Liver (tissue), 8 donors: ENCODE measurements at regions not wholly inside any gene's neighbourhood (a gene's known extent, or its start where the extent isn't known, plus 50 kb on each side); places are given as distances from the start of the nearest gene placed in this dataset.

Source experiments
- DNase-seq: peaks from one replicate; pipeline ENCODE4 v3.0.0-alpha.2; 2017; ENCODE audit warnings: low spot score
- H3K27ac ChIP-seq, 2 donors: one replicate each; pipeline ENCODE4 v1.7.0; 2013; ENCODE audit warnings: inconsistent platforms in 2 of 2, low read length in 2 of 2, control low read depth in 1 of 2, low read depth in 1 of 2, mild to moderate bottlenecking in 1 of 2
- H3K27me3 ChIP-seq, 4 donors: one replicate each; pipeline versions ENCODE4 v1.6.1 to v1.7.0; 2013; ENCODE audit warnings: low read length in 3 of 4, inconsistent platforms in 1 of 4, mild to moderate bottlenecking in 1 of 4, moderate library complexity in 1 of 4; ENCODE audit not compliant: control insufficient read depth in 4 of 4, insufficient read depth in 4 of 4
- H3K36me3 ChIP-seq, 4 donors: one replicate each; pipeline versions ENCODE4 v1.6.1 to v1.7.0; 2013; ENCODE audit warnings: low read length in 3 of 4, mild to moderate bottlenecking in 3 of 4, low read depth in 1 of 4, moderate library complexity in 1 of 4; ENCODE audit not compliant: control insufficient read depth in 4 of 4, insufficient read depth in 3 of 4
- H3K4me1 ChIP-seq, 4 donors: one replicate each; pipeline versions ENCODE4 v1.6.1 to v1.7.0; 2013; ENCODE audit warnings: low read length in 3 of 4, mild to moderate bottlenecking in 3 of 4, moderate library complexity in 1 of 4; ENCODE audit not compliant: control insufficient read depth in 4 of 4, insufficient read depth in 4 of 4
- H3K4me3 ChIP-seq, 3 donors: one replicate each; pipeline versions ENCODE4 v1.6.1 to v1.7.0; 2013; ENCODE audit warnings: low read length in 3 of 3, control low read depth in 1 of 3, low read depth in 1 of 3, mild to moderate bottlenecking in 1 of 3
- H3K9ac ChIP-seq, 2 donors: one replicate each; pipeline ENCODE4 v1.7.0; 2013; ENCODE audit warnings: low read length in 2 of 2, mild to moderate bottlenecking in 2 of 2, moderate library complexity in 2 of 2, control low read depth in 1 of 2, low read depth in 1 of 2
- H3K9me3 ChIP-seq, 4 donors: one replicate each; pipeline versions ENCODE4 v1.6.1 to v1.7.0; 2013; ENCODE audit warnings: low read length in 3 of 4; ENCODE audit not compliant: control insufficient read depth in 4 of 4
- ATF3 ChIP-seq: IDR thresholded peaks from 2 replicates; pipeline ENCODE4 v1.6.1; 2016; ENCODE audit warnings: antibody characterized with exemption
- CTCF ChIP-seq: fragments of 150-350 bp; IDR thresholded peaks from 2 replicates; pipeline ENCODE4 v1.5.1; 2017; ENCODE audit warnings: improper control_type of control experiment, low read depth, low read length; ENCODE audit not compliant: missing input control
- EGR1 ChIP-seq, 2 donors: IDR thresholded peaks; 2 replicates each; pipeline ENCODE4 v1.6.1; 2016 to 2018; ENCODE audit warnings: antibody characterized with exemption in 2 of 2, low read depth in 2 of 2
- FOXA1 ChIP-seq: IDR thresholded peaks from 2 replicates; pipeline ENCODE4 v1.6.1; 2016; ENCODE audit warnings: antibody characterized with exemption
- FOXA2 ChIP-seq: IDR thresholded peaks from 2 replicates; pipeline ENCODE4 v1.6.1; 2016; ENCODE audit warnings: antibody characterized with exemption
- GABPA ChIP-seq, 2 donors: IDR thresholded peaks in 1 of 2; conservative IDR thresholded peaks in 1 of 2; 2 replicates each; pipeline ENCODE4 v1.6.1; 2016; ENCODE audit warnings: antibody characterized with exemption in 2 of 2, mild to moderate bottlenecking in 1 of 2, moderate library complexity in 1 of 2
- HNF4A ChIP-seq, 2 donors: conservative IDR thresholded peaks; 2 replicates each; pipeline ENCODE4 v1.6.1; 2016; ENCODE audit warnings: antibody characterized with exemption in 2 of 2, mild to moderate bottlenecking in 2 of 2
- HNF4G ChIP-seq: IDR thresholded peaks from 2 replicates; pipeline ENCODE4 v1.6.1; 2016; ENCODE audit warnings: antibody characterized with exemption
- JUND ChIP-seq, 2 donors: IDR thresholded peaks; 2 replicates each; pipeline ENCODE4 v1.6.1; 2016; ENCODE audit warnings: antibody characterized with exemption in 2 of 2
- MAX ChIP-seq: IDR thresholded peaks from 2 replicates; pipeline ENCODE4 v1.6.1; 2016; ENCODE audit warnings: antibody characterized with exemption
- NR2F2 ChIP-seq: IDR thresholded peaks from 2 replicates; pipeline ENCODE4 v1.6.1; 2016; ENCODE audit warnings: antibody characterized with exemption
- RAD21 ChIP-seq, 2 donors: IDR thresholded peaks; 2 replicates each; pipeline ENCODE4 v1.6.1; 2016; ENCODE audit warnings: antibody characterized with exemption in 2 of 2, mild to moderate bottlenecking in 2 of 2
- REST ChIP-seq: IDR thresholded peaks from 2 replicates; pipeline ENCODE4 v1.6.1; 2016; ENCODE audit warnings: antibody characterized with exemption, mild to moderate bottlenecking
- RXRA ChIP-seq, 2 donors: IDR thresholded peaks; 2 replicates each; pipeline ENCODE4 v1.6.1; 2017 to 2018; ENCODE audit warnings: antibody characterized with exemption in 2 of 2, mild to moderate bottlenecking in 1 of 2
- SP1 ChIP-seq: IDR thresholded peaks from 2 replicates; pipeline ENCODE4 v1.6.1; 2018; ENCODE audit warnings: antibody characterized with exemption, mild to moderate bottlenecking
- TAF1 ChIP-seq: conservative IDR thresholded peaks from 2 replicates; pipeline ENCODE4 v1.6.1; 2016; ENCODE audit warnings: antibody characterized with exemption, mild to moderate bottlenecking
- YY1 ChIP-seq: IDR thresholded peaks from 2 replicates; pipeline ENCODE4 v1.6.1; 2016; ENCODE audit warnings: antibody characterized with exemption, mild to moderate bottlenecking
- ZBTB33 ChIP-seq: IDR thresholded peaks from 2 replicates; pipeline ENCODE4 v1.6.1; 2016; ENCODE audit warnings: antibody characterized with exemption
- whole genome bisulfite sequencing: extraction: QIAGEN DNeasy Blood & Tissue Kit; methylation state at CpG from one replicate; pipeline ENCODE4 v1.1.7; 2013; 5-methylcytosine and 5-hydroxymethylcytosine counted together
- donor health status: healthy.
- donor health status: healthy.
- donor health status: healthy.
- donor health status: healthy.
- donor health status: healthy.

- Histone ChIP-seq H3K27me3 (peaks cover 0 to 5% (median 2%) of the 10 kb centered on the region in 4 donors), H3K9me3 (peaks cover 0 to 2% (median 0%) of the 10 kb centered on the region in 4 donors), H3K4me3 (no peak overlapping the region), H3K9ac (no peak overlapping the region), H3K36me3 (no peaks in the 10 kb centered on the region), H3K27ac (no peak overlapping the region), H3K4me1 (no peaks in the 10 kb centered on the region)
- WGBS, result 51% methylated on average over 4 of the region's 4 CpGs
- DNase-seq, result no peak
- TF ChIP-seq HNF4G, result no peak
- no peak for TF ChIP-seq GABPA (IDR thresholded peaks at IDR 0.05 in 1 of 2, conservative IDR thresholded peaks at IDR 0.05 in 1 of 2)
- TF ChIP-seq RAD21 (IDR thresholded peaks at IDR 0.05), result no peak
- TF ChIP-seq CTCF, result no peak
Measured at GRCh38 chr7:37577901-37578300, 105.7 kb upstream of the GPR141 start.

- no peak overlapping the region for H3K4me3 ChIP-seq
- WGBS, result 89% methylated on average over 1 of the region's 1 CpG
- H3K9me3 ChIP-seq, result peaks cover 0 to 2% (median 0%) of the 10 kb centered on the region in 4 donors
- DNase-seq, result no peak
- H3K4me1 ChIP-seq, result no peaks in the 10 kb centered on the region
- no peak overlapping the region for H3K9ac ChIP-seq
- peaks cover 0 to 5% (median 2%) of the 10 kb centered on the region in 4 donors for H3K27me3 ChIP-seq
- H3K36me3 ChIP-seq, result no peaks in the 10 kb centered on the region
- no peak for TF ChIP-seq ZBTB33
- TF ChIP-seq NR2F2, result no peak
- no peak for TF ChIP-seq REST
- TF ChIP-seq TAF1, result no peak
- no peak for TF ChIP-seq MAX
- no peak for TF ChIP-seq SP1
- no peak for TF ChIP-seq EGR1 (IDR thresholded peaks at IDR 0.05; ENCODE audit: low read depth in 2 of 2)
- no peak for TF ChIP-seq HNF4A (conservative IDR thresholded peaks at IDR 0.05)
- TF ChIP-seq RXRA (IDR thresholded peaks at IDR 0.05), result no peak
- no peak for TF ChIP-seq ATF3
- TF ChIP-seq YY1, result no peak
- TF ChIP-seq JUND (IDR thresholded peaks at IDR 0.05), result no peak
- TF ChIP-seq FOXA2, result no peak
- TF ChIP-seq FOXA1, result no peak
- no peak for TF ChIP-seq RAD21 (IDR thresholded peaks at IDR 0.05)
- TF ChIP-seq GABPA (IDR thresholded peaks at IDR 0.05 in 1 of 2, conservative IDR thresholded peaks at IDR 0.05 in 1 of 2), result no peak
- no peak for TF ChIP-seq CTCF
- TF ChIP-seq HNF4G, result no peak
- no peak overlapping the region for H3K27ac ChIP-seq
Measured at GRCh38 chr7:37578350-37578749, 105.2 kb upstream of the GPR141 start.
